ENCODE measurements at regions not wholly inside any gene's neighbourhood (a gene's known extent, or its start where the extent isn't known, plus 50 kb on each side); places are given as distances from the start of the nearest gene placed in this dataset.

GRCh38 chr4:64824591-64824990 lies 415.3 kb upstream of the TECRL start:
- H3K27me3 Mint-ChIP-seq (ENCODE audit: low read depth) = no peaks in the 10 kb centered on the region
- no peak for DNase-seq (ENCODE audit: low spot score in 2 of 2, unreplicated experiment in 2 of 2)
- TF ChIP-seq CTCF (IDR thresholded peaks at IDR 0.05; ENCODE audit: unreplicated experiment) = no peak
- no peaks in the 10 kb centered on the region for H3K9me3 Mint-ChIP-seq
- peaks cover 3% of the 10 kb centered on the region for H3K4me1 Mint-ChIP-seq
- no peaks in the 10 kb centered on the region for H3K36me3 Mint-ChIP-seq
- no peak overlapping the region for H3K4me3 Mint-ChIP-seq
- H3K27ac Mint-ChIP-seq = no peak overlapping the region

- H3K27me3 Mint-ChIP-seq (ENCODE audit: low read depth) = no peaks in the 10 kb centered on the region
- no peaks in the 10 kb centered on the region for H3K36me3 Mint-ChIP-seq
- peaks cover 4% of the 10 kb centered on the region for H3K9me3 Mint-ChIP-seq
- no peak for TF ChIP-seq CTCF (IDR thresholded peaks at IDR 0.05; ENCODE audit: unreplicated experiment)
- H3K27ac Mint-ChIP-seq = no peak overlapping the region
- no peak overlapping the region for H3K4me3 Mint-ChIP-seq
- no peaks in the 10 kb centered on the region for H3K4me1 Mint-ChIP-seq
- DNase-seq (ENCODE audit: low spot score in 2 of 2, unreplicated experiment in 2 of 2) = no peak
These were observed 413.2 kb upstream of the TECRL start for GRCh38 chr4:64822405-64822804.

- no peak overlapping the region for H3K4me3 Mint-ChIP-seq
- H3K4me1 Mint-ChIP-seq = no peaks in the 10 kb centered on the region
- no peaks in the 10 kb centered on the region for H3K36me3 Mint-ChIP-seq
- no peak overlapping the region for H3K27ac Mint-ChIP-seq
- H3K9me3 Mint-ChIP-seq = peaks cover 4% of the 10 kb centered on the region
- TF ChIP-seq CTCF (IDR thresholded peaks at IDR 0.05; ENCODE audit: unreplicated experiment) = no peak
- H3K27me3 Mint-ChIP-seq (ENCODE audit: low read depth) = no peaks in the 10 kb centered on the region
- no peak for DNase-seq (ENCODE audit: low spot score in 2 of 2, unreplicated experiment in 2 of 2)
These were observed 412.1 kb upstream of the TECRL start for GRCh38 chr4:64821219-64821976.

- Mint-ChIP-seq H3K9me3 (peaks cover 4% of the 10 kb centered on the region), H3K4me3 (no peak overlapping the region), H3K27me3 (ENCODE audit: low read depth) (no peaks in the 10 kb centered on the region), H3K4me1 (no peaks in the 10 kb centered on the region), H3K27ac (no peak overlapping the region), H3K36me3 (no peaks in the 10 kb centered on the region)
- TF ChIP-seq CTCF (IDR thresholded peaks at IDR 0.05; ENCODE audit: unreplicated experiment) = no peak
- DNase-seq (ENCODE audit: low spot score in 2 of 2, unreplicated experiment in 2 of 2) = no peak
These were observed 405.4 kb upstream of the TECRL start for GRCh38 chr4:64814616-64815015.

- Mint-ChIP-seq H3K27ac (no peak overlapping the region), H3K4me1 (no peaks in the 10 kb centered on the region), H3K36me3 (no peaks in the 10 kb centered on the region), H3K9me3 (peaks cover 18% of the 10 kb centered on the region), H3K27me3 (ENCODE audit: low read depth) (no peaks in the 10 kb centered on the region), H3K4me3 (no peak overlapping the region)
- no peak for DNase-seq (ENCODE audit: low spot score in 2 of 2, unreplicated experiment in 2 of 2)
- no peak for TF ChIP-seq CTCF (IDR thresholded peaks at IDR 0.05; ENCODE audit: unreplicated experiment)
These were observed 398.6 kb upstream of the TECRL start for GRCh38 chr4:64807821-64808220.
